Prostate gland (tissue), 2 donors: ENCODE measurements at regions not wholly inside any gene's neighbourhood (a gene's known extent, or its start where the extent isn't known, plus 50 kb on each side); places are given as distances from the start of the nearest gene placed in this dataset.

ENCODE experiments used
- DNase-seq: peaks from one replicate; pipeline ENCODE4 v3.0.0-alpha.2; 2019; ENCODE audit warnings: low spot score
- H3K27ac ChIP-seq, 2 donors: fragments of 200-600 bp; sonication (generic); 2 replicates each; pipeline ENCODE4 v1.5.1; 2017 to 2019
- H3K27me3 ChIP-seq: fragments of 200-600 bp; sonication (generic); replicated peaks from 2 replicates; pipeline ENCODE4 v1.5.1; 2019; ENCODE audit not compliant: insufficient read depth
- H3K36me3 ChIP-seq, 2 donors: fragments of 200-600 bp; sonication (generic); 1 replicate in 1 of 2; 2 replicates in 1 of 2; pipeline versions ENCODE4 v1.5.1 to v1.8.1; 2017 to 2019
- H3K4me1 ChIP-seq: fragments of 200-600 bp; sonication (generic); replicated peaks from 2 replicates; pipeline ENCODE4 v1.5.1; 2019
- H3K4me3 ChIP-seq, 2 donors: fragments of 200-600 bp; sonication (generic); 2 replicates each; pipeline ENCODE4 v1.5.1; 2017 to 2019
- H3K9me3 ChIP-seq: fragments of 200-600 bp; sonication (generic); 2 replicates; pipeline ENCODE4 v1.5.1; 2017
- CTCF ChIP-seq, 4 experiments: fragments of 200-600 bp in 2 of 4; fragments of 450-650 bp in 2 of 4; sonication (generic) in 2 of 4; IDR thresholded peaks; 1 replicate in 3 of 4; 2 replicates in 1 of 4; pipeline ENCODE4 v1.5.1; 2016 to 2019; ENCODE audit warnings: antibody characterized with exemption in 4 of 4, mild to moderate bottlenecking in 2 of 4, moderate library complexity in 2 of 4
- POLR2A ChIP-seq: fragments of 450-650 bp; IDR thresholded peaks from one replicate; pipeline ENCODE4 v1.6.1; 2016; ENCODE audit warnings: antibody characterized with exemption, mild to moderate bottlenecking
- POLR2AphosphoS5 ChIP-seq: sonication (generic); formaldehyde crosslinking; IDR thresholded peaks from one replicate; pipeline ENCODE4 v1.6.1; 2017; ENCODE audit warnings: antibody characterized with exemption
- WGBS: methylation state at CpG from one replicate; pipeline ENCODE4 v1.1.5; 2018; 5-methylcytosine and 5-hydroxymethylcytosine counted together
- intact Hi-C: fragments of 100-400 bp; cut with DNase I; formaldehyde crosslinking; loops from one replicate; pipeline ENCODE4 v1.14.2; 2022

DNA sequence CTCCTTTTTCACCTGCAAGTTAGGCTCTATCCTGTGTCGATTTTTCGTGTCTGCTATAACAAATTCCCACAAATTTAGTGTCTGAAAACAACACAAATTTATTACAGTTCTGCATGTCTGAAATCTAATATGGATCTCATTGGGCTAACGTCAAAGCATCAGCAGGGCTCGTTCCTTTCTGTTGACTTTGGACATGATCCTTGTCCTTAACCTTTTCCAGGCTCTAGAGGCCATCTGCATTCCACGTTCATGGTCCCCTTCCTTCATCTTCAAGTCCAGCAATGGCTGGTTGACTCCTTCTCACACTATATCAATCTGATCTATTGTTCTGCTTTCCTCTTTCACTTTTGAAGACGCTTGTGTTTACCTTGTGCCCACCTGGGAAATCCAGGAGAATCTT lies 165.7 kb upstream of the RARB start:
- intact Hi-C loops, result no loop called here

GRCh38 chr3:25265284-25265683 lies 162.8 kb upstream of the RARB start:
- TF ChIP-seq CTCF (IDR thresholded peaks at IDR 0.05), result no peak
- no peak for TF ChIP-seq POLR2A
- TF ChIP-seq POLR2AphosphoS5, result no peak
- 72% methylated on average over 1 of the region's 1 CpG for WGBS
- no peak overlapping the region for H3K4me3 ChIP-seq
- peaks cover 9% of the 10 kb centered on the region for H3K4me1 ChIP-seq
- no peaks in the 10 kb centered on the region for H3K27me3 ChIP-seq
- intact Hi-C loops, result no loop called here
- no peaks in the 10 kb centered on the region for H3K9me3 ChIP-seq
- H3K27ac ChIP-seq, result no peak overlapping the region
- H3K36me3 ChIP-seq, result no peaks in the 10 kb centered on the region
- DNase-seq, result no peak

More for the DNA sequence above, 165.7 kb upstream of the RARB start:
- no peaks in the 10 kb centered on the region for H3K27me3 ChIP-seq
- DNase-seq, result peak; percentile 28
- no peaks in the 10 kb centered on the region for H3K36me3 ChIP-seq
- peaks cover 9% of the 10 kb centered on the region for H3K4me1 ChIP-seq
- TF ChIP-seq POLR2A (no peak), POLR2AphosphoS5 (peak; percentile 57)
- peak overlapping the region in 1 of 2 donors; percentile 46 for H3K27ac ChIP-seq
- H3K9me3 ChIP-seq, result no peaks in the 10 kb centered on the region
- 39% methylated on average over 6 of the region's 6 CpGs for WGBS
- no peak overlapping the region for H3K4me3 ChIP-seq

GRCh38 chr3:25266677-25267076 lies 161.4 kb upstream of the RARB start:
- intact Hi-C loops, result no loop called here
- no peak for DNase-seq
- WGBS, result 56% methylated on average over 1 of the region's 1 CpG

DNA sequence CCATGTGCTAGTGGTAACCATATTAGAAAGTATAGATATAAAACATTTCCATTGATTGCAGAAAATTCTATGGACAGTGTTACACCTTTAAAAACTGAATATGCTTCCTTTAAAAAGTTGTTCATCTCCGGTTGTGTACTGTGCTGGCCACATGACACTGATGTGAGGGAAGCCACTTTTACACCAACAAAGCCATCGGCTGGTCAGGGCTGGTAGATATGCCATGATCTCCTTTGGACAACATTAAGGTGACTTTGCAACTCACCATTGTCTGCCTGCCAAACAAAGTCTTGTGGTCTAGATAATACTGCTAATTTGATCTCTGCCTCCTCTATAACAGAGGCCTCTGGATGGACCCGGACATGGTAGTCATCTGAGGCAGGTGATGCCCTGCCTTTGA lies 156.0 kb upstream of the RARB start:
- no peaks in the 10 kb centered on the region for H3K4me1 ChIP-seq
- H3K27me3 ChIP-seq, result no peaks in the 10 kb centered on the region
- no peak overlapping the region for H3K27ac ChIP-seq
- no peaks in the 10 kb centered on the region for H3K9me3 ChIP-seq
- TF ChIP-seq POLR2AphosphoS5, result no peak
- no peak for TF ChIP-seq CTCF (IDR thresholded peaks at IDR 0.05)
- no peak for TF ChIP-seq POLR2A
- H3K4me3 ChIP-seq, result no peak overlapping the region
- DNase-seq, result no peak
- intact Hi-C loops, result no loop called here
- 70% methylated on average over 3 of the region's 3 CpGs for WGBS
- no peaks in the 10 kb centered on the region for H3K36me3 ChIP-seq

More at GRCh38 chr3:25266677-25267076, 161.4 kb upstream of the RARB start:
- TF ChIP-seq CTCF (IDR thresholded peaks at IDR 0.05), result no peak
- TF ChIP-seq POLR2A, result no peak
- no peak for TF ChIP-seq POLR2AphosphoS5
- no peak overlapping the region for H3K4me3 ChIP-seq
- no peaks in the 10 kb centered on the region for H3K27me3 ChIP-seq
- H3K4me1 ChIP-seq, result peaks cover 5% of the 10 kb centered on the region
- no peaks in the 10 kb centered on the region for H3K36me3 ChIP-seq
- H3K27ac ChIP-seq, result no peak overlapping the region
- H3K9me3 ChIP-seq, result no peaks in the 10 kb centered on the region

DNA sequence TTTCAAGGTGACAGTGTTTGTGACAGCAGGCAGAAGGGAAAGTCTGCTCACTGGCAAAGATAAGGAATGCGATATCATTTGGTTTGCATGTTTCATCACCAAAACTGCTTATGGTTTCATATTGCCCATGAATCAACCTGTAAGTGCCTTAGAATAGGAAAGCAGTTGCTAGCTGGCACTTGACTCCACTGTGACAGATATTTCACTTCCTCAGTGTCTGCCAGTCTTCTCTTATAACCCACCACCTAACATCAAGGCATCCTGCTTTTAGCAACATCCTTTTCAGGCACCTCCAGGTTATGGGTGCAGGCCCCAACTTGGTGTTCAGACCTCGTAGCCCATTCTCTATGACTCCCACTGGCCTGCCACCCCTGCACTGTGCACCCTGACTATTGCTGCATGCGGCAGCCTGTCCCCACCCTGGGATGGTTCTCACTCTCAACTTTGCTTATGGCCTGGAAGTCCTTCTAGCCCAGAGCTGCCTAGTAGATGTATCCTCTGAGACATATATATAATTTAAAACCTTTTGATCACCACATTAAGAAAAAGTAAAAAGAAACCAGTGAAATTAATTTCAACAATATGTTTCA lies 154.4 kb upstream of the RARB start:
- no peaks in the 10 kb centered on the region for H3K4me1 ChIP-seq
- no peak overlapping the region for H3K27ac ChIP-seq
- no peaks in the 10 kb centered on the region for H3K27me3 ChIP-seq
- H3K9me3 ChIP-seq, result no peaks in the 10 kb centered on the region
- no peak overlapping the region for H3K4me3 ChIP-seq
- no peaks in the 10 kb centered on the region for H3K36me3 ChIP-seq
- intact Hi-C loops, result no loop called here
- TF ChIP-seq CTCF (IDR thresholded peaks at IDR 0.05), result no peak
- no peak for TF ChIP-seq POLR2AphosphoS5
- TF ChIP-seq POLR2A, result no peak
- WGBS, result 90% methylated on average over 3 of the region's 3 CpGs
- DNase-seq, result no peak
